H1 (cell line): ENCODE measurements at regions not wholly inside any gene's neighbourhood (a gene's known extent, or its start where the extent isn't known, plus 50 kb on each side); places are given as distances from the start of the nearest gene placed in this dataset.

ENCODE experiments used
- BCL11A ChIP-seq, 2 experiments: IDR thresholded peaks; one replicate each; pipeline ENCODE4 v1.6.1; 2011; ENCODE audit warnings: low read depth in 2 of 2, low read length in 2 of 2, mild to moderate bottlenecking in 2 of 2
- EGR1 ChIP-seq: IDR thresholded peaks from 2 replicates; pipeline ENCODE4 v1.6.1; 2011; ENCODE audit warnings: low read depth, low read length, borderline replicate concordance
- NANOG ChIP-seq: IDR thresholded peaks from 2 replicates; pipeline ENCODE4 v1.6.1; 2011; ENCODE audit warnings: low read length, low read depth, mild to moderate bottlenecking, inconsistent platforms; ENCODE audit not compliant: insufficient read depth, poor library complexity, severe bottlenecking
- RNF2 ChIP-seq: fragments of 200-900, 300-1000 bp; sonication (generic); IDR thresholded peaks from 2 replicates; pipeline ENCODE4 v1.7.1; 2016; ENCODE audit warnings: borderline replicate concordance, low read depth, mild to moderate bottlenecking, antibody characterized with exemption, low read length; ENCODE audit not compliant: poor library complexity, severe bottlenecking; ENCODE audit errors: missing control alignments
- TF ChIP-seq, protein P1 (sequence below): IDR thresholded peaks from 2 replicates; pipeline ENCODE4 v1.6.1; 2011; ENCODE audit warnings: low read depth, mild to moderate bottlenecking, low read length; ENCODE audit not compliant: insufficient read depth

DNA sequence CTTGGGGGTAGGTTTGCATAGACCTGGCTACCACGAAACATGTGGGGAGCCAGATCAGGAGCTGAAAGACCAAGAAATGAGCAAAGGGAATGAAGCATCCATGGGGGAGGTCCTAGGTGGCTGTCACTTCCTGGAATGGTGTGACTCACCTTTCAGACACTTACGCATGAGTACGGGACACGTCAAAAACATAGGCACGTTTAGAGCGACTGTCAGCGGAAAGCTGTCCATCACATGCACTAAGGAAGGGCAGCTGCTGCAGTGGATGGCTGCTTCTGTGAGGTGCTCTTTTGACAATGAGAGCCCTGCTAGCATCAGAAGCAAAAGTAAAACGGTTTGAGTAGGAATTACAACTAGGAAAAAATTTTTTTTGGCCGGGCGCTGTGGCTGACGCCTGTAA lies 244.6 kb upstream of the CCDC54 start (continued):
- TF ChIP-seq, protein P1, sequence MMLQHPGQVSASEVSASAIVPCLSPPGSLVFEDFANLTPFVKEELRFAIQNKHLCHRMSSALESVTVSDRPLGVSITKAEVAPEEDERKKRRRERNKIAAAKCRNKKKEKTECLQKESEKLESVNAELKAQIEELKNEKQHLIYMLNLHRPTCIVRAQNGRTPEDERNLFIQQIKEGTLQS: no peak
- no peak for TF ChIP-seq RNF2
- TF ChIP-seq EGR1: no peak
- TF ChIP-seq NANOG: no peak
- no peak for TF ChIP-seq BCL11A (IDR thresholded peaks at IDR 0.05; ENCODE audit: low read depth in 2 of 2, low read length in 2 of 2)
